H54 (cell line): ENCODE measurements at regions not wholly inside any gene's neighbourhood (a gene's known extent, or its start where the extent isn't known, plus 50 kb on each side); places are given as distances from the start of the nearest gene placed in this dataset.
"Not testable (repeated sequence)": the region's sequence is repeated elsewhere in the genome, so short reads cannot be mapped to it uniquely, and the experiment has no call there.

Experiments used
- DNase-seq: peaks from one replicate; pipeline ENCODE4 v3.0.0; 2011; ENCODE audit warnings: low spot score, mixed read lengths; ENCODE audit not compliant: insufficient read length
- FAIRE-seq: peaks from 3 replicates; lab custom pipeline; 2011; peaks lifted over from hg19 to GRCh38; lab: Jason Lieb, UNC
- POLR2A ChIP-seq: IDR thresholded peaks from 2 replicates; pipeline ENCODE4 v1.6.1; 2011; ENCODE audit warnings: low read depth, mild to moderate bottlenecking, low read length

DNA sequence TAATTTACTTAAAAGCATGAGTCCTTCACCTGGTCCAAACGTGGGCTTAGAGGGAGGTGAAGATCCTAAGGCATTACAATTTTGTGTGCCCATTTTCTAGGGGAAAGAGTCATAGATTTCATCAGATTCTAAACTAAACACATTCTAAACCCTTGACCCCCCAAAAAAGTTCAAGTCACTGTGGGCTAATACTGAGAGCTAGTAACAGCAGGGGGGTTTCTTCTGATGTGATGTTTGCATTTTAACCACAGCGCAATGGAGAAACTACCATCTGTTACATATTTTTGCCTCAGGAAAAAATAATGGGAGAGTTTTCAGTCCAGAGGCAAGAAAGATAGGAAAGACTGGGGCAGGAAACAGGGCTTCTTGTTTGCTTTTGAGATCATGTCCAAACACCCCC, 110.8 kb upstream of the SLC1A3 start:
- FAIRE-seq (no peak), DNase-seq (no peak)
- TF ChIP-seq POLR2A = no peak

DNA sequence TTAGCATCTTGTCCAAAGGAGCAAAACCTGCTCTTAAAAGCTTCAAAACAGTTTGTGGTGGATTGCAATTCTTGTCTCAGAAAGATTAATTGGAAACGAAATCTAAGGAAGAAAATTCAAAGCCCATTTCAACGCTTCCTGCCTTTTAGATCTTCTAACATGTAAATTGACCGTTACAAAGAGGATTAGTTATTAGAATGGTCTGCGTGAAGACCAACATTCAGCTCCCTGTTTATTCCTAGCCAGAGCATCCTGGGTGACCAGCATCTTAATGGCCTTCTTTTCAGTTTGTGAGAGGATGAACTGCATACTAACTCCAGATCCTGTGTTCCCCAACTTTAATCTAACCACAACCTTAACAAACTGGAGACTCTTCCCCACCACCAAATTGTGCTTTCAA, 109.9 kb upstream of the SLC1A3 start:
- FAIRE-seq (no peak), DNase-seq (no peak)
- TF ChIP-seq POLR2A = no peak

DNA sequence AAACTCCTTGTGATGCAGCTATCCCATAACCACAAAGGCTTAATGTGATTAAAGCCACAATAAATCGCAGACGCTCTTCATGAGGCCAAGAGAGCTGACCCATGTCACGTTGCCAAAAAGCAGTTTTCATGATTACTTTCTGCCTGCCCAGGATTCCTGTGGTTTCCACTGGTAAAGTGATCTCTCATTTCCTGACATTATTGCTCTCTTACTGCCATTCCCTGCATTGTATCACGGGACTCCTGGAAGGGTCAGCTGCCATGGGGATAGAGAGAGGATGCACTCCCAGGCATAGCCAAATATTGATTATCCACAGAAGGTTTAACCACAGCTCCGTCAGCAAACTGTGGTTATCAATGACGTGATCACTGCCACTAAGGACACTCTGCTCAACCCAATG, 103.8 kb upstream of the SLC1A3 start:
- no peak for TF ChIP-seq POLR2A
- peak; percentile 90 for FAIRE-seq
- peak; percentile 28 for DNase-seq

DNA sequence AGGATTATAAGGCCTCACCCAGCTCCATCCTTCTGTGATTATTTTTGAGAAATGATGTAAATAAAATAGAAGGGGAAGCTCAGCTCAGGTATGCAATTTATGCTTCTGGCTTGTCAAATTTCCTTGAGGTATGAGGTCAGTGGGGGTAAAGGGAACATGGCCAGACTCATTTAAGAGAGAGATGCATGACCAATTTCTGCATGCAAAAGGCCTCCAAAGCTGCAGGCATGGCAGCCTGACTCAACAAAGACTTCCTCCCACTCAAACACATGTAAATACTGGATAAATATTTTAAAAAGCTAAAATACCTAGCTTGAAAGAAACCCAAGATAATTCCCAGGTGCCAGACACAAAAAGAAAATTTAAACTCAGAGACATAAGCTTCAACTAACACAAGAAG, 101.4 kb upstream of the SLC1A3 start:
- DNase-seq (no peak), FAIRE-seq (no peak)
- TF ChIP-seq POLR2A = no peak

DNA sequence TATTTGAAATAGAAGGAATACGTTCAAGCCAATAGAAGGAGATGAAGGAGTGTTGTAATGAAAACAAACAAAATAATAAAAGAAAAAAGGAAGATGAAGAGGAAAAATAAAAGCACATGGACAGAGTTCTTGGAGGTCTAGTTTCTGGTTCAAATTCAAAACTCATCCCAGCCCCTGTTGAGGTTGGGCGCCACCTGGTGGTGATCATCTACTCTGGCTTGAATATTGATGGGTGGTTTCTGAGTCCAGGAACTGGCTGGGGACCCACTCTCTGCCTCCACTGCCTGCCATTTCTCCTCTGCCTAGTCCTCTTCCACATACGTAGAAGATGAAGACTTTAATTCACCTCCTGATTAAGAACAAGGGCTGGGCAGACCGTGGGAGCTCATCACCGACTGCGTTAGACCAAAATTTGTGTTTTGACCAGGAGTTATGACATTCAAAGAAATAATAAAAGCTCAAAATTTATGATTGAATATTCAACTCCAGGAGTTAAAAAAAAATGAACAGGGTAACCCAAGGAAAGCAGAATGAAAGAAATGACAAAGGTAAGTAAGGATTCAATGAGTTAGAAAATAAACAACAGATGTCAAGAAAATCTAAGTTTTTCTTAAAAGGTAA, 99.0 kb upstream of the SLC1A3 start:
- no peak for TF ChIP-seq POLR2A
- DNase-seq (peak; percentile 52), FAIRE-seq (peak; percentile 94)

DNA sequence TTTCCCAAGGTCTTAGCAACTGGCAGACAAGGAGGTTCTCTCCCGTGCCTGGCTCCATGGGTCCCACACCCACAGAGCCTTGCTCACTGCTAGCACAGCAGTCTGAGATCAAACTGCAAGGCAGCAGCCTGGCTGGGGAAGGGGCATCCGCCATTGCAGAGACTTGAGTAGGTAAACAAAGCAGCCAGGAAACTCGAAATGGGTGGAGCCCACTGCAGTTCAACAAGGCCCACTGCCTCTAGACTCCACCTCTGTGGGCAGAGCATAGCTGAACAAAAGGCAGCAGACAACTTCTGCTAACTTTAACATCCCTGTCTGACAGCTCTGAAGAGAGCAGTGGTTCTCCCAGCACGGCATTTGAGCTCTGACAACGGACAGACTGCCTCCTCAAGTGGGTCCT, 98.1 kb upstream of the SLC1A3 start:
- DNase-seq, FAIRE-seq: not testable (repeated sequence)

DNA sequence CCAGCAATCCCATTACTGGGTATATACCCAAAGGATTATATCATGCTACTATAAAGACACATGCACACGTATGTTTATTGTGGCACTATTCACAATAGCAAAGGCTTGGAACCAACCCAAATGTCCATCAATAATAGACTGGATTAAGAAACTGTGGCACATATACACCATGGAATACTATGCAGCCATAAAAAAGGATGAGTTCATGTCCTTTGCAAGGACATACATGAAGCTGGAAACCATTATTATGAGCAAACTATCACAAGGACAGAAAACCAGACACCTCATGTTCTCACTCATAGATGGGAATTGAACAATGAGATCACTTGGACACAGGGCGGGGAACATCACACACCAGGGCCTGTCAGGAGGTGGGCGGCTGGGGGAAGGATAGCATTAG, 92.8 kb upstream of the SLC1A3 start:
- not testable (repeated sequence) for FAIRE-seq, DNase-seq

DNA sequence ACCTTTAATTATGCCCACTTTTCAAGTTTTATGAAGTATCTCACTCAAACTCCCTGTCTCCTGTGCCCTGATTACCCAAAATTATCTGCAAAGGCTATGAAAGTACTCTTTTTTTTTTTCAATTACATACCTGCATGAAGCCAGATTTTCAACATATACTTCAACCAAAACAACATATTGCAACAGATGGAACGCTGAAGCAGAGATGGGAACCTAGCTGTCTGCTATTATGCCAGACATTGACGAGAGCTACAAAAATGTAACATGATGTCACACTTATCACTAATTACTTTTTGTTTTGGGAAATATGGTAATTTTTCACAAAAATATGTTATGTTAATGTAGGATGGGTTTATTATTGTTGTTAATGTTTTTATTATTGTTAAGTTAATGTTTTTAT, 86.5 kb upstream of the SLC1A3 start:
- TF ChIP-seq POLR2A = no peak
- no peak for FAIRE-seq
- DNase-seq = no peak

DNA sequence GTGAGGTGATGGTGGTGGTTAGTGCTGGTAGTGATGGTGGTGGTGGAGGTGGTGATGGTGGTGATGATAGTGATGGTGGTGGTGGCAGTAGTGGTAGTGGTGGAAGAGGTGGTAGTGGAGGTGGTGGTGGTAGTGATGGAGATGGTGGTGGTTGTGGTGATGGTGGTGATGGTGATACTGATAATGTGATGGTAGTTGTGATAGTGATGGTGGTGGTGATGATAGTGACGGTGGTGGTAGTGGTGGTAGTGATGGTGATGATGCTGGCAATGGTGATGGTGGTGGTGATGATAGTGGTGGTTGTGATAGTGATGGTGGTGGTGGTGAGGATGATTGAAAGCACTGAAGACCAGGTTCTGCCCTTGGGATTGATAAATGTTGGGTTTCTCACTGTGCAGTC, 85.2 kb upstream of the SLC1A3 start:
- FAIRE-seq (no peak), DNase-seq (no peak)
- TF ChIP-seq POLR2A = no peak

DNA sequence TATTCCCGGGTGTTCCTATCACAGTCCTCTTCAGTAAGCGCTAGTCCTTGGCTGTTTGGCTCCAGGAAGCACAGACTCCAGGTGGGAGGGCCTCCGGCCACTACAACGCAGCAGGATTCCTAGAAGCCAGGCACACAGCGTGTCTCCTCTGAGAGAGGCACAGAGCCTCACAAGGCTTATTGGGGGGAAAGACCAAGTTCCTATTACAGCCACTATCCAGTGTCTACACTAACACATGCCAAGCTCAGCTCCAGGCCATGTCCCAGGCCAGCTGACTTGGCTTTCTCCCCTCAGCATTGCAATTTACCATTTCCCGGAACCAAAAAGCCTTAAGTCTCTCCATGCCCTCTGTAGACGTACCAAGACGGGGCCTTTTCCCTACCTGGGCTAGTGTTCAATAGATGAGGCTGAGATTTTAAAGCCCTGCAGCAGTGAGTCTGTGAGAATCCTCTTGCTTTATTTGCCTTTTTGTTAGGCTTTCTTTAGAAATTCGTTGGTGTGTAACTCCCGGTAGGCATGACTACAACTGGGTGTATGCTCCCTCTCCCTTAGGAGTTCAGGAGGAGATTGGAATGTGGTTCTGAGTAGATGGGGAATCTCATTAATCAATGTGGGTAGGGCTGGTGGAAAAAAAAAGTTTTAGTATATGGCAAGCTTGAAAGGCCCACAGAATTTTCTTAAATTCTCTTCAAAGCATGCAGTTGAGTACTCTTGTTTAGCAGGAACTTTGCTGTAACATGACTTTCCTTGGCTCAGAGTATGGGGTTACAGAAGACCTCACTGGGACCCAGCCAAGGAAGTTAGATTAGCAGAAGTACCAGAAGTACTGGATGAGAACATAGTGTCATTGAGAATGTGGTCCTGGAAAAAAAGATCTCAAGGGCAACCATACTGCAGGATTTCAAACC, 84.3 kb upstream of the SLC1A3 start:
- no peak for DNase-seq
- no peak for FAIRE-seq
- no peak for TF ChIP-seq POLR2A

DNA sequence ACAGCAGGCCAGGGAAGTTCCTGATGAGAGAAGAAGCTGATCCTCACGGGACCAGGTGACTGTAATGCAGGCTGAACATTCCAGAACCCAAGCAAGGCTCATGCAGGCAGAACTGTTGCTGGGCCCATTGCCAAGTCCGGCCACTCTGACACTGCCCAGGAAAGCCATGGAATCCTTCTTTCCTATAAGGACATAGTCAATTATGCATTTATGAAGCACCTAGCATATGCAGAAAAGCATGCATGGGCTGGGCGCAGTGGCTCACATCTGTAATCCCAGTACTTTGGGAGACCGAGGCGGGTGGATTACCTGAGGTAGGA, 83.7 kb upstream of the SLC1A3 start:
- no peak for TF ChIP-seq POLR2A
- DNase-seq (no peak), FAIRE-seq (no peak)

DNA sequence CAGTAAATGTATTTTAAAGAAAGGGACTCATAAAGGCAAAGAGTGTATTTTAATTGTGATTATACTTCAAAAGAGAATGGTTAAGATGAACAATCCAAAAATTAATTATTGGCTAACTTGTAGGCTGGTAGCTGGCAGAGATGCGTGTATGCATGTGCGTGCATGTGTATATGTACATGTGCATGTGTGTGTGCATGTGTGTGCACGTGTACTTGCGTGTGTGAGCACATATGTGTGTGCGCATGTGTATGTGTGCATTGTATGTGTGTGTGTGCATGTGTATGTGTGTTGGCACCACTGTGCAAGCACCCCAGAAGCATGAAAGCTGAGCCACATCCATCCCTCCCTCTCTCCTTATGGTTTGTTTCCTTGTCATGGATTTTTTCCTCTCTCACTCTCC, 83.0 kb upstream of the SLC1A3 start:
- no peak for TF ChIP-seq POLR2A
- FAIRE-seq (no peak), DNase-seq (no peak)

DNA sequence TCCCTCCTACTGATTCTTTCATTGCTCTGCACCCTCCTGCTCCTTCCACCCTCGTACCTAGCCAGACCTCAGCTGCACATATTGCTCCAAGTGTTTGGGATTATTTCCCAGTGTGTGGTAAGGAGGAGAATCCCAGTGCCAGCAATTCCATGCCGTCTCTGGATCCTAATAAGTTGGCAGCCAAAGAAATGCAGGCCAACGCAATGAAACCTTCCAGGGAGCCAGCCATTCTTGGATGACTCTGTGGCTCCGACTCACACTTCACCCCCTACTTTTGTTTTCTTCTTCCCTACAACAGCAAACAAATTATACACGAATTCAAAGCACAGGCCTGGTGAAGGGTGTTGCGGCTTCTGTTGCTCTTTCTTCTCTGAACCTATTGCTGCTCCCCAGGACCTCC, 82.5 kb upstream of the SLC1A3 start:
- no peak for DNase-seq
- no peak for TF ChIP-seq POLR2A
- FAIRE-seq = no peak

DNA sequence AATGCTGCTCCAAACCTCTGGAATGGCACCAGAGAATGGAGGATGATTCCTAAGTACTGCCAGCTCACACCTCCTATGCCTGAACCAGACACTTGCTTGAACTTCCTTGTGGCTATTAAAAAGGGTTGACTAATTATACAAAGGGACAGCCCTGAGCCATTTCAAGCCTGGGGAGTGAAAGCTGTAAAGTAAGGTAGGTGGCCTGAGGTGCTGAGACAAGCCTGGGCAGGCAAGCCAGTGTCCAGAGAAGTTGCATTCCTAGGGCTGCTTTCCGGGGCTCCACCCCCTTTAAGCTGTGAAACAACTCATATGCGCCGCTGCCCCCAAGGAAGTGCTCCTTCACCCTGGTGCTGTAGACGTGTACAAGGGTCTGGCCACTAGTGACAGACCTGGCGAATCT, 79.9 kb upstream of the SLC1A3 start:
- DNase-seq (no peak), FAIRE-seq (no peak)
- no peak for TF ChIP-seq POLR2A

DNA sequence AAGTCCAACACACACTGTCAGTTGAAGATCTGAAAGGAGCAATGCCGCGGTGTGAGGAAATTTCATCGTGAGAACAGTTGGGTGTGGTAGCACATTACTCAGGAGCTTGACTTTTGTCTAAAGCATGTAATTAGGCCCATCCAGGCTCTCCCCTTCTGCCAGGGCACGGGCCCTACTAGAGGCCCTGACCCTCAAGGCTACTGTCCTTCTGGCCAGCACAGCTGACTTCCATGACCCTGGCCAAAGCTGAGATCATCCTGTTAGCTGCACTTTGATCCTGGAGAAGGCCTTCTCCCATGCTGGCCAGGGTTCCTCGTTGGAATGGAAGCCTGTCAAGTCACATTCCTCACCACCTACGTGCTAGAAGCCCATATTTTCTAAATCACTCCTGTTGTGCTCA, 77.8 kb upstream of the SLC1A3 start:
- DNase-seq = no peak
- no peak for TF ChIP-seq POLR2A
- no peak for FAIRE-seq

DNA sequence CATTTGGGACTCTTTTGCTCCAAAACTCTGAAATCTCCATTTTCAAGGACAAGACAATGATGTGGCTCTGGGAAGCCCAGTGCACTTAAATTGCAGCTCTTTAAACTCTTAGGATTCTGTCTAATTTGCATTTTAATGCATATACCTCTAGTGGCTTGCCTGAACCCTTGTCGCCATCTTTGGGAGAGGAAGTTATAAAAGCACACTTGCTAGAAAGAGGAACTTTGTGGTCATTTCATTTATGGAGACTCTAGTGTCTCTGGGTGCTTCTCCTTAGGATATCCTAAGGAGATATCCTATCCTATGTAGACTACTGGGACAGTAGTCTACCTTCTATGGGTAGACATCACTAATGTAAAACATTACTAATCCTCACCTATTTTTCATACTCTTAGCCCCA, 77.3 kb upstream of the SLC1A3 start:
- no peak for DNase-seq
- no peak for FAIRE-seq
- TF ChIP-seq POLR2A = no peak
